ENCODE measurements at regions not wholly inside any gene's neighbourhood (a gene's known extent, or its start where the extent isn't known, plus 50 kb on each side); places are given as distances from the start of the nearest gene placed in this dataset.

DNA sequence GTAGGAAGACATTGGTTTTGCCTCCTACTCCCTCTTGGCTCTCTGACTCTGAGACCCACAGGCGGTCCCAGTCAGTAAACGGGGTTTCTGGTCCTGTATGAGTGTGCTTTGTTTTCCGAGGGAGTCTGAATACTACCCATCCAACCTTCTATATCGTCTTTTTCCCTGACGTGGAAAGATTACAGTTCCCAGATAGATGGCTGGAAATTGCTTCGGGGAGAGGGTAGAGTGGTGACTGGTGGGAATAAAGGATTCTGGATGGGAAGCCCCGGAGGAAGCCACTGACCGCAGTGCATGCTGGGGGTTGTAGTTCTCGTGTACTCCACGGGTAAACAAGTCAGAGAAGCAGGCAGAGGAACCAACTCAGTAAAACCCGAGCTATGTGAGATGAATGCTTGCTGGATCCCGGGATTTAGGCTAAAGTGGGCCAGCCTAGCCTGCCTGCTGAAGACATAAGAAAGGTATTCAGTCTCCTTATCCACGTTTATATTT lies 66.2 kb upstream of the IRF2BP2 start:
- Histone ChIP-seq H3K27ac (ENCODE audit: low read length in 2 of 2) (no peak overlapping the region), H3K4me3 (ENCODE audit: control extremely low read depth in 1 of 5, extremely low read depth in 1 of 5, insufficient read depth in 1 of 5, low read depth in 2 of 5, low read length in 4 of 5) (peak overlapping the region; percentile 49 to 80 (median 64)), H4K20me1 (ENCODE audit: control insufficient read depth, insufficient read depth, low read length, poor library complexity, severe bottlenecking) (no peaks in the 10 kb centered on the region), H3K36me3 (replicated peaks in 1 of 2; ENCODE audit: control extremely low read depth in 1 of 2, control insufficient read depth in 1 of 2, extremely low read depth in 1 of 2, insufficient read depth in 2 of 2, low read length in 1 of 2) (no peaks in the 10 kb centered on the region), H3K9me3 (ENCODE audit: control extremely low read depth in 1 of 3, control insufficient read depth in 2 of 3, insufficient read depth in 1 of 3, low read length in 2 of 3) (no peaks in the 10 kb centered on the region), H3K79me2 (ENCODE audit: control insufficient read depth, insufficient read depth, low read length) (no peaks in the 10 kb centered on the region), H3K4me2 (replicated peaks; ENCODE audit: low read depth, low read length, poor library complexity, severe bottlenecking) (peak overlapping the region; percentile 73), H2AFZ (ENCODE audit: insufficient read depth, low read depth, low read length, poor library complexity, severe bottlenecking) (peak overlapping the region; percentile 83), H3K9ac (ENCODE audit: low read length) (peak overlapping the region; percentile 63), H3K27me3 (replicated peaks in 1 of 4; ENCODE audit: control extremely low read depth in 1 of 4, control insufficient read depth in 3 of 4, insufficient read depth in 4 of 4, low read length in 3 of 4) (no peaks in the 10 kb centered on the region), H3K4me1 (ENCODE audit: control insufficient read depth in 2 of 2, insufficient read depth in 2 of 2, low read length in 2 of 2) (peaks cover 7 to 8% of the 10 kb centered on the region in 2 donors)
- no peak for TF ChIP-seq EZH2 (IDR thresholded peaks at IDR 0.05; ENCODE audit: borderline replicate concordance, insufficient read depth, low read depth, low read length, poor library complexity, severe bottlenecking)
- TF ChIP-seq, protein P1, sequence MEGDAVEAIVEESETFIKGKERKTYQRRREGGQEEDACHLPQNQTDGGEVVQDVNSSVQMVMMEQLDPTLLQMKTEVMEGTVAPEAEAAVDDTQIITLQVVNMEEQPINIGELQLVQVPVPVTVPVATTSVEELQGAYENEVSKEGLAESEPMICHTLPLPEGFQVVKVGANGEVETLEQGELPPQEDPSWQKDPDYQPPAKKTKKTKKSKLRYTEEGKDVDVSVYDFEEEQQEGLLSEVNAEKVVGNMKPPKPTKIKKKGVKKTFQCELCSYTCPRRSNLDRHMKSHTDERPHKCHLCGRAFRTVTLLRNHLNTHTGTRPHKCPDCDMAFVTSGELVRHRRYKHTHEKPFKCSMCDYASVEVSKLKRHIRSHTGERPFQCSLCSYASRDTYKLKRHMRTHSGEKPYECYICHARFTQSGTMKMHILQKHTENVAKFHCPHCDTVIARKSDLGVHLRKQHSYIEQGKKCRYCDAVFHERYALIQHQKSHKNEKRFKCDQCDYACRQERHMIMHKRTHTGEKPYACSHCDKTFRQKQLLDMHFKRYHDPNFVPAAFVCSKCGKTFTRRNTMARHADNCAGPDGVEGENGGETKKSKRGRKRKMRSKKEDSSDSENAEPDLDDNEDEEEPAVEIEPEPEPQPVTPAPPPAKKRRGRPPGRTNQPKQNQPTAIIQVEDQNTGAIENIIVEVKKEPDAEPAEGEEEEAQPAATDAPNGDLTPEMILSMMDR (IDR thresholded peaks at IDR 0.05), result no peak
- Mint-ChIP-seq H3K27me3 (no peaks in the 10 kb centered on the region), H3K4me3 (peak overlapping the region; percentile 94), H3K27ac (peak overlapping the region; percentile 76), H3K9me3 (ENCODE audit: insufficient read depth) (no peaks in the 10 kb centered on the region), H3K4me1 (peaks cover 16% of the 10 kb centered on the region)
- POLR2A ChIA-PET, result no interaction called here
- WGBS (ENCODE audit: insufficient coverage), result 2% methylated on average over 8 of the region's 13 CpGs
- CTCF ChIA-PET, result no interaction called here
- peak; percentile 89 for ATAC-seq (ENCODE audit: low read depth)
- intact Hi-C loops (cut with micrococcal nuclease), result loop anchor here (2.0 to 5.0 kb wide), 2 partner anchors 63 to 96 kb away; no protein-coding TSS in a partner anchor
- DNase-seq, result peak; percentile 68

DNA sequence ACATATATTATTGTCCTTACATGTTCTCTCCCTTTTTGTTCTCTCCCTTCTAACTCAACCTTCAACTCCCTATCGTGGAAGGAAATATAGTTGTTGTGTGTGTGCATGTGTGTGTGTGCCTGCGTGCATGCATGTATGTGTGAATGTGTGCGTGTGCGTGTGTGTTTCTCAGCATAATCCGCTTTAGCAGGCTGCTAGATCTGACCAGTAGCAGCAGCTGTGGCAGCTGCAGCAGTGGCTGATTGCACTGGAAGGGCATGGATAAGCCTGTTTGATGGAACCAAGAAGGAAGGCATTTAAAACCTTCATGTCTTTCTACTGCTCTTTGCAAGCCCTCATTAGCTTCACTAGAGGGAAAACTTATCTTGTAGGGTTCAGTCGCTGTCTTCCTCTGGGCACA lies 65.6 kb upstream of the IRF2BP2 start:
- peaks cover 17% of the 10 kb centered on the region for H3K4me1 Mint-ChIP-seq
- H3K4me1 ChIP-seq (ENCODE audit: control insufficient read depth in 2 of 2, insufficient read depth in 2 of 2, low read length in 2 of 2), result peaks cover 7 to 8% of the 10 kb centered on the region in 2 donors
- H3K79me2 ChIP-seq (ENCODE audit: control insufficient read depth, insufficient read depth, low read length), result no peaks in the 10 kb centered on the region
- ChIA-PET POLR2A (no interaction called here), CTCF (no interaction called here)
- no peaks in the 10 kb centered on the region for H3K36me3 ChIP-seq (replicated peaks in 1 of 2; ENCODE audit: control extremely low read depth in 1 of 2, control insufficient read depth in 1 of 2, extremely low read depth in 1 of 2, insufficient read depth in 2 of 2, low read length in 1 of 2)
- peak overlapping the region; percentile 63 for H3K9ac ChIP-seq (ENCODE audit: low read length)
- no peaks in the 10 kb centered on the region for H3K9me3 Mint-ChIP-seq (ENCODE audit: insufficient read depth)
- DNase-seq (peak; percentile 12), ATAC-seq (ENCODE audit: low read depth) (no peak)
- intact Hi-C loops (cut with micrococcal nuclease), result loop anchor here (5.0 kb wide), 1 partner anchor 97 kb away; no protein-coding TSS in a partner anchor
- peak overlapping the region; percentile 83 for H2AFZ ChIP-seq (ENCODE audit: insufficient read depth, low read depth, low read length, poor library complexity, severe bottlenecking)
- H3K27ac Mint-ChIP-seq, result no peak overlapping the region
- no peaks in the 10 kb centered on the region for H3K9me3 ChIP-seq (ENCODE audit: control extremely low read depth in 1 of 3, control insufficient read depth in 2 of 3, insufficient read depth in 1 of 3, low read length in 2 of 3)
- H3K27ac ChIP-seq (ENCODE audit: low read length in 2 of 2), result no peak overlapping the region
- WGBS (ENCODE audit: insufficient coverage), result 96% methylated on average over 5 of the region's 6 CpGs
- H3K4me3 Mint-ChIP-seq, result peak overlapping the region; percentile 94
- H3K4me2 ChIP-seq (replicated peaks; ENCODE audit: low read depth, low read length, poor library complexity, severe bottlenecking), result peak overlapping the region; percentile 73
- H3K4me3 ChIP-seq (ENCODE audit: control extremely low read depth in 1 of 5, extremely low read depth in 1 of 5, insufficient read depth in 1 of 5, low read depth in 2 of 5, low read length in 4 of 5), result no peak overlapping the region
- H3K27me3 ChIP-seq (replicated peaks in 1 of 4; ENCODE audit: control extremely low read depth in 1 of 4, control insufficient read depth in 3 of 4, insufficient read depth in 4 of 4, low read length in 3 of 4), result no peaks in the 10 kb centered on the region
- H3K27me3 Mint-ChIP-seq, result no peaks in the 10 kb centered on the region
- TF ChIP-seq EZH2 (IDR thresholded peaks at IDR 0.05; ENCODE audit: borderline replicate concordance, insufficient read depth, low read depth, low read length, poor library complexity, severe bottlenecking), result no peak
- TF ChIP-seq, protein P1 (IDR thresholded peaks at IDR 0.05), result no peak
- H4K20me1 ChIP-seq (ENCODE audit: control insufficient read depth, insufficient read depth, low read length, poor library complexity, severe bottlenecking), result no peaks in the 10 kb centered on the region
